GM15510 (cell line): ENCODE measurements at regions not wholly inside any gene's neighbourhood (a gene's known extent, or its start where the extent isn't known, plus 50 kb on each side); places are given as distances from the start of the nearest gene placed in this dataset.

ENCODE experiments used
- POLR2A ChIP-seq: IDR thresholded peaks from 3 replicates; pipeline ENCODE4 v1.6.1; 2011; ENCODE audit warnings: borderline replicate concordance; ENCODE audit not compliant: insufficient read length; ENCODE audit errors: extremely low read depth

DNA sequence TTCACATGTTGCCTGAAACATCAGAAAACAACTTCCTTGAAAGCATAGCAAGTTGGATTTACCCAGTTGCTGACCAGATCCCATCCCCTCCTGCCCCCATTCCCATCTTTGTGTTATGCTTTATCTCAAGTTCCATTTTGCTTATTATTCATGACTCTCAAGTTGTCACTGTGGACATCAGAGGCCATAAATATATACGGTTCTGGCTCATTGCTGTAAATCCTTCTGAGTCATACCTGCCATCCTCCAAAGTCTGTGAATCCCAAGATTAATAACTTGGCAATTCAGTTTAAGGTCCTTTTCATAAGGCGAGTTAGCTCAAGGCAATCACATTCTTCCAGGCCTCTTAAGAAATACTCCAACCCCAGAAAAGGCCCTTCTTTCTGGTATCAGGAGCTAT, 126.2 kb upstream of the C2CD4B start:
- no peak for TF ChIP-seq POLR2A

DNA sequence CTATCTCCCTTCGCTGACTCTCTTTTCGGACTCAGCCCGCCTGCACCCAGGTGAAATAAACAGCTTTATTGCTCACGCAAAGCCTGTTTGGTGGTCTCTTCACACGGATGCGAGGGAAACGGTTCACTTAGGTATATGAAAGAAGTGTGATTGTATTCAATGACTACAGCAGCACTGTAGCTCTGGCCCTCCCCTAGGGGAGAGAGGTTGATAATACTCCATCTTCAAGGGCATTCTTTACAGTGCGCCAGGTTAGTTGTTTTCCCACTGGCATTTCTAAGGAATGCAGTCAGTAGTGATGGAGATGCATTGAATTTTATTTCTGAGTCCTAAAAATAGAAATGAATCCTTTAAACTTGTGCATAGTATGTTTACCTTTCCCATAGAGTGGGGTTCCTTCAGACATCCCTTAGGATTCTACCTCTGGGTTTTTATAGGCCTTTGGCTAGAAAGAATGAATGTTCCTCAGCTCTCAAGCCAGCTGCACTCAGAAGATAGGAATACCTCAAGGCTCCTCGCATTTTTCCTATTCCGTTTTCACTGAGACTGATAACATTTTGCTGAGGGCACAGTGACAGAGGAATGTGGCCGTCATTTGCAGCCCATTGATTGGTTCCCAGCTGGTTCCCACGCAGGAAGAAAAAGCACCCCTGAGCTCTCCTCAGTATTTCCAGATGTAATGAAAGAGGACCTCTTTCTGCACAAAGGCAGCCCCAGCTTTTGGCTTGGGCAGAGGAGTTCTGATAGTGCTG, 131.8 kb upstream of the C2CD4B start:
- no peak for TF ChIP-seq POLR2A

DNA sequence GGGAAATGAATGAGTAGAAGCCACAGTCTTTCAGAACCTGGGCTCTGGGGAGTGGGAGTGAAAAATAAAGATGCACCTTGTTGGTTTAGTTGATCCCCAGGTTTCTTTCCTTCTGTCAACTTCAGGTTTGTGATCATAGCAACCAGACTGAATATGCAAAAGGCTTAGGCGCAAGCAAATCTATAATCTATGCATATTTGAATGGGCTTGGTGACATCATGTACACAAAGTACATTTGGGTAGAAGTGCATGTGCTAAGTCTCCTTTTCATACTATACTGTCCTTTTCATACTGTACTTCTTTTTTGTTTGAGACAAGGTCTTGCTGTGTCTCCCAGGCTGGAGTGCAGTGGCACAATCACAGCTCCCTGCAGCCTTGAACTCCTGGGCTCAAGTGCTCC, 132.4 kb upstream of the C2CD4B start:
- TF ChIP-seq POLR2A = no peak

DNA sequence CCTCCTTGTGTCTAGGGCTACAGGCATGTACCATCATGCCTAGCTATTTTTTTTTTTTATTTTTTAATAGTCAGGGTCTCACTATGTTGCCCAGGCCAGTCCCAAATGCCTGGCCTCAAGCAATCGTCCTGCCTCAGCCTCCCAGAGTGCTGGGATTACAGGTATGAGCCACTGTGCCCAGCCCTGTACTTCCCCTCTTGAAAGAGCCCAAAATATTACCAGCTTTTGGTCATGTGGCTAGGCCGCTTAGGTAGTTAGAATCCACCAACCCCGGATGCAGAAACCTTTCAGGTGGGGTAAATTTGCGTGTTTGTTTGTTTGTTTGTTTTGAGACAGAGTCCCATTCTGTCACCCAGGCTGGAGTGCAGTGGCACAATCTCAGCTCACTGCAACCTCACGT, 132.8 kb upstream of the C2CD4B start:
- TF ChIP-seq POLR2A = no peak

DNA sequence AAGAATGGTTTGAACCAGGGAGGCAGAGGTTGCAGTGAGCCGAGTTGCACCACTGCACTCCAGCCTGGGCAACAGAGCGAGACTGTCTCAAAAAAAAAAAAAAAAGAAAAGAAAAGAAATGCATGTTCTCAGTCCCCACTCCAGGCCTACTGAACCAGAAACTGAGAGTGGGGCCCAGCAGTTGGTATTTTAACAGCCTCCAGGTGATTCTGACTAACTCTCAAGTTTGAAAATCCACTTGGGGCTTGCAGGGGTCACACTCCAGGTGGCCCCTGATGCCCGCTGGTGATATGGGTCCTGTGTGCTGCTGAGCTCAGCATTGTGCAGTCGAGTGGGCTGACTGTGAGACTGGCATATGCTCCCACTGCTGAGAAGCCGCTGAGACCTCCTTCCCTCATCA, 133.7 kb upstream of the C2CD4B start:
- TF ChIP-seq POLR2A = no peak

DNA sequence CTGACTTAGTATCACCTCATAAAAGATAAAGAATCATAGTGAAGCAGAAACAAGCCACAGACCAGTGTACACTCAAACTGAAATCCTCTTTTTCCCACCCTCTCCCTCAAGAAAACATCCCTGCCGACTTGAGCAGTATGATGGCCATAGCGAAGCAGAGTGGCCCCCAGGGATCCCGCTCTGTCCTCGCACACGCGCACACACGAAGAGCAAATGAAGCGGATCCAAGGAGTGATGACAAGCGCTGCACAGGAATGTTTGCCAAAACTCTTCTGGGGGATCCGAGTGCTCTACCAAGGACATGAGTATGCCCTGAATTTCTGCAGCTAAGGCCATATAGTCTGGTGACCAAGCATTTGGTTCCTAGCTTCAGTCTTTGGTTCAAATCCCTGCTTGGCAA, 134.5 kb upstream of the C2CD4B start:
- TF ChIP-seq POLR2A = no peak

DNA sequence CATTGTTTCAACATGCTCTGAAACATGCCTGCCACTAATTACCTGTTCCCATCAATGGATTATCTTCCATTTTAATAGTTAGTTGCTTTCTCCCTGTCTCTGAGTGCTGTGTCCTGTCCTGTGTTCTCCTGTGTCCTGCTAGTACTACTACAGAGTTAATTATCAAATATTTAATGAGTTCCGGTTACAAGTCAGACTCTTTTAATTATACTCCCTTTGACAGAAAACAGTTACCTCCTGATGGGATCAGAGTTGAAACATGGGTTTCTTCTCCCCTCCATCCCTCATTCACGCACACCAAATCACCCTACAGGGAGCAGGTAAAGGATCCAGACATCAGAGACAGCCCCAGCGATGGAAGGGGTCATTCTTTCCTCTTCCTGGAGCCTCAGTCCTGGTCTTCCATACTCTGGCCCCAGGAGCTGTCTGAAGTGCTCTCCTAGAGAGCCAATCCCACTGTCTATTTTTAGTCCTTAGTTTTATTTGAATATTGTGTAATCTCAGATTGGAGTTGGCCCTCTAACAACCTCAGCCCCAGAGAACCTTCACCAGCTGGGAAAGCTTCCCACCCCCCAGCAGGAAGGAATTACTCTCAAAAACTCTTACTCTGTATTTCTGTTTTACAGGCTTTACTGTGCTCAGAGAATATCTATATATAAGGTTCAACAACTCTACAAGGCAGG, 137.0 kb upstream of the C2CD4B start:
- TF ChIP-seq POLR2A = no peak

DNA sequence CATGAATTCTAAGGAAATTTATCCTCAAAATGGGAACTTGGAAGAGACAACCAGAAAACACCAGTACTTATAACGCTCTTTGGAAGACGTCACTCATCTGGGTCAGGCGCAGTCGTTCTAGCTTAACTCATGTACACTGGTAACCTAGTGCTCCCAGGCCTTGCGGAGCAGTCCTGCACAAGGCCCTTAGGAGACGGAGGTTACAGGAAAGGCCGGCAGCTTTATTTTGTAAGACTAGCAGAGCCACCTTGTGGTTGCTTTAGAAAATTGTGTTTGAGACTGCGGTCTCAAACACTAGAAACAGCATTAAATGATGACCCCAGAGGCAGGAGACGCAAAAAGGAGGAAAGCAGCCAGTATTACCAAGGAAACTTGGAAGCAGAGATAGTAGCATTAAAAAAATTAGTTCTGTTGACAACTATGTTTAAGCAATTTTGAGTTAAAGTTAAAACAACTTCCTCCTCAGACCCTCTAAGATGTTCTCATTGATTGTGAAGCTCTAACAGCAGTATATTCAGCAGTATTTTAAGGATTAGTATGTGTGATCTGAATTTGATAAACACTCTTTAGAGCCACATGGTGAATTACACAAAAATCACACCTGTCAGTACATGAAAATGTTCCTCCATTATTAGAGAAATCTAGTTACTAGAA, 141.9 kb upstream of the C2CD4B start:
- no peak for TF ChIP-seq POLR2A

DNA sequence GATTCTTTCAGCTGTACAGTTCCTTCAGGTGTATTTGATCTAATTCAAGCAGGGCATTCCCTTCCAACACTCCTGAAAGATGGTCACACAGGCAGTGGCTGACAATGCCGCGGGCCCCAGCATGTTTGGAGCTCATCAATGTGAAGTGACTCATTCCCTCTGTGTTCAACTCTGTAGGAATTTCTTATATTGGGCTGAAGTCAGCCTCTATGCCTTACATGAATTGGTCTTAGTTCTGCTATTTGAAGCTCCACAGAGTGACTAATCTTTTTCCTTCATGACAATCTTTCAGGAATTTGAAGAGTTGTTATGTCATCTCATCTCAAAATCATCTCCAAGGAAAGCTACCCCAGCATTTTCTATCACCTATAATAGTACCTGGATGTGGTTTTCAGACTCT, 142.5 kb upstream of the C2CD4B start:
- no peak for TF ChIP-seq POLR2A

DNA sequence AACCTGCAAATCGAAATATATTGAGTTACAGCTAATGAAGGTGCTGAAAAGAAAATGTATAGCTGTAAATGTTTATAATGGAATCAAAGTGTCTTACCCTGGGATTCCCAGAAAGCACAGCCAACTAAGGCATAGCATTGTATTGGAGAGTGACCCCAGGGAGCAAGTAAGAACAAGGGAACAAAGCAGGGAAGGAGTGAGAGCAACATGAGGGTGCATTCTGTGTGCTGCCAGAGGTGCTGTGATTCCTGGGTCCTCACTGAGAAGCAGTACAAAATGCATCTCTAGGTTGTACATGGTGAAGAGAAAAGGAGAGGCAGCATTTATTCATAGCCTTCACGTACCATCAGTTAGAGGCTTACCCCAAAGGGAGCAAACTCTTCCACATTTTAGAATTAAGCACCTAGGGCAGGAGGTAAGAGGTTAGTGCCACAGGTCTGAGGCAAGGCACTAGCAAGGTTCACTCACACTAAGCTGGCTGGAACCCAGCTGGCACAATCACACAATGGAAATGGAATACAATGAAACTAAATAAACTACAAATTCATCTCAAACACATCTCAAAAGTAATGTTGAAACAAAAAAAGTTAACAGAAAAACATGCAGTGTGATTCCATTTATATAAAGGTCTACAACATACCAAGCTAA, 151.5 kb upstream of the C2CD4B start:
- no peak for TF ChIP-seq POLR2A

DNA sequence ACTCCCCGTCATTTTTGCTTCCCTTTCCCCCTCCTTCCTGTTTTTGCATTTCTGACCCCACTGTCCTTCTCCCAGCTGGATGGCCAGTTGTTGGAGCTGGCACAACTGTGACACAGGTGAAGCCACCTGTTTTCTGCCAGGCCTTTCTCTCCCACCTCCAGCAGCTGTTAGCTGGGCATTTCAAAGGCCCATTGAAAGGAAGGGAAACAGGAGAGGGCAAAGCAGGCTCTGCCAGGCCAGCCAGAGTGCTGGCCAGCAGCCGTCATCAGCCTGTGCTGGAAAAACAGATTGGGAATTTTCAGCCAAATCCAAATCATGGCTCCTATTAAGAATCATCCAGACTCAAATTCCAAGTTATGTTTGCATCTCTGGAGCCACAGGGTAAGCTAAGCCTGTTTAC, 155.2 kb upstream of the C2CD4B start:
- no peak for TF ChIP-seq POLR2A

DNA sequence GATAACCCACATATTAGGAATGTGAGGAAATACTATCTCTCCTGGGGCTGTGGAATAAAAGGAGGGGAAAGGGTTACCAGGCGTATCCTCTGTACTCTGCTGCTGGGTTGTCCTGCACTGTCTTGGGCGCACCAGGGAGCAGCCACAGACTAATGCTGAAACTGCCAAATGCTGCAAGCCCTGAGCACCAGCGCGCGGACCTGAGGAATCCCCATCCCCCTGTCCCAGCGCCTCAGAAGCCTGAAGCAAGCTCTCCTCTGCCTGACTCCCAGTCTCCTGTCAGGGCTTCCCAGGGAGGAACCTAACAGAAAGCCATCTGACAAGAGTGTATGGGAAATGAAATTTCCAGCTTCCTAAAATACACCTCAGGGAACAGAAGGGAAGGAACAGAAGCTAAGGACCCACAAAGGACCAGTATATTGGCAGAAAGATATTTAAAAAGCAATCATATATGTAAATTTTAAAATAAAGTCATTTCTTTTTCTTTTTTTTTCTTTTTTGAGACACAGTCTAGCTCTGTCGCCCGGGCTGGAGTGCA, 158.3 kb upstream of the C2CD4B start:
- no peak for TF ChIP-seq POLR2A

DNA sequence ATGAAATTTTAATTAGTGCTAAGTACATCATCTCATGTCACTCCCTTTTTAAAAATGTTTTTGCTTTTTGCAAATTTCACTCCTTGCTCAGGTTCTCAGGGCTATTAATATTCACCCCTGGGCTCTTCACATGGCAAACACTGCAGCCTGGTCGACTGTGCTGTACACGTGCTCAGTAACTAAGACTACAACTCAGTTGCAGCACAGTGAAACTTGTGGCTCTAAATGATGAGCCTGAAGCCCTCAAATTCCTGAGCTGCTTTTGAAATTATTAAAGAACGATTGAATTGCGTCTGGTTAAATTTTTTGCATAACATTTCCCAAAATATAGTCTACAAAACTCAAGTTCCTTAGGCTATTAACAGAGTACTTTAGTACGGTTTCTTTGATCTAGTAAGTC, 159.3 kb upstream of the C2CD4B start:
- TF ChIP-seq POLR2A = no peak

DNA sequence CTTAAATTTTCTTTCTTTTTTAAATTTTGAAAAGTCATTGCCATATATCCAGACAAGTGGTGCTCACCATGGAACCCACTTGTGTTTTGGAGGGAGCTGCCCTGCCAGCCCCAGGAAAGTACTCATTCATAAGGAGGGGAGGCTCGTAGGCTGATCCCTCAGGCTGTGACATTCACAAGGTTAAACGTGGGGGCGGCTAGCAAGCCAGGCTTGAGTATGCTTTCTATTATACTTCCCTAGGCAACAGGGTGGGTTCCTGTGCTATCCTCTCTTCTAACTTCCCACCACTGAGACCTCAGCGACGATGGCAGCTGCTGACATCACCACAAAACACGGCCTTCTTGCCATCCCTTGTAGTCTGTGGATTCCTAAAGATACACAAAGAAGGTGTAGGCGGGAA, 160.5 kb upstream of the C2CD4B start:
- no peak for TF ChIP-seq POLR2A

DNA sequence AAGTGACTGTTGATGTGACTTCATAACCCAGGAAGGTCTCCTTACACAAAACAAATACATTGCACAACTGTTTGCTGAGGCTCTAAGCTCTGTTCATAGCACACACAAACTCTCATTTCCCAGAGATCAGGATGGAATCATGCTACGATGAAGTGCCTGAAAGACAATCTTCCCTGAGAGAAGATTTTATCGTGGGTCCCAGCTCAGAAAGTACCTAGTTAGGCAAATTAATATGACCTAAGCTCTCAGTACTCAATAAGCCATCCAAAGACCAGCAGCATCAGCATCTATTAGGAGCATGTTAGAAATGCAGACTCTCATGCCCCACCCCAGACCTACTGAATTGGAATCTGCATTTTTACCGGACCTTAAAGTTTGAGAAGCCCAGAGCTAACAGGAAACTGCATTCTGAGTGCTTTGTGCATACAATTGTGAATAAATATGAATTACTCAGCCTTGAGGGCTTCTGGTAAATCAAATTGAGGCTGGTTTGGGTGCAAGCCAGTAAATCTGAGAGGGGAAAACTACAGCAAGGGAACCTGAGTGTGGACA, 161.5 kb upstream of the C2CD4B start:
- no peak for TF ChIP-seq POLR2A
